NCI-H2107 treated with DMSO at 0.1 percent for 48 hours (cell line): ENCODE measurements at regions not wholly inside any gene's neighbourhood (a gene's known extent, or its start where the extent isn't known, plus 50 kb on each side); places are given as distances from the start of the nearest gene placed in this dataset.

ENCODE experiments used
- DNase-seq: peaks from one replicate; lab custom pipeline; 2025; ENCODE audit not compliant: unreplicated experiment; lab: John Stamatoyannopoulos, UW

DNA sequence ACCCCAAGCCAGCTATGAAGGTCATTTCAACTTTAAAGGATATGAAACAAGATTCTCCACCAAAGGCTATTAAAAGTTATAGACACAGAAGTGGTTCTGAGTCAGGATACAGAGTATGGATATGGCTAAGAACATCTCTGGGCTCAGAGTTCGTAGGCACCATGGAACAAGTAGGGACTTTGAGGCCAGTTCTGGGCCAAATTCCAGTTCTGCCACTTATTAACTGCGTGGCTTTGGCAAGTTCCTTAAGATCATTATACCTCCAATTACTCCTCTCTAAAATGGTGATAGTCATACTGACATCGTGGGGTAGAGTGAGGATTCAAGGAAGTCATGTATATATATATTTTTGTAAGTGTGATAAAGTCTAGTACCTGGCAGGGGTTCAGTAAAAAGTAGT lies 105.8 kb upstream of the NFE2L3 start:
- DNase-seq: no peak

DNA sequence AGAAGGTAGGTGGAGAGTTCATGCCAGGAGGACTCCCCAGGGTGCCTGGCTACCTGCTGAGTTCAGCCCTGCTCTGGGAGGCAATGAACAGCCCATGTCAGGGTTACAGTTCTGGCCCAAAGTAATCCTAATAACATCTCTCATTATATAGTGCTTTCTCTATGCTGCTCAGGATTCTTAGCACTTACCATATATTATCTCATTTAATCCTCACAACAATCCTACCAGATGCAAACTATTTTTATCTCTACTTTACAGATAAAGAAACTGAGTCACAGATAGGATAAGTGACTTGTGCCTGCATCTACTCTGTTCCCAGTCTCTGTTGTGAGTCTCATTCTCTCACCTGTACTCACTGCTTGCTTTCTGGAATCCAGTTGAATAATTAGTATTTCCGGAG lies 105.1 kb upstream of the NFE2L3 start:
- no peak for DNase-seq

DNA sequence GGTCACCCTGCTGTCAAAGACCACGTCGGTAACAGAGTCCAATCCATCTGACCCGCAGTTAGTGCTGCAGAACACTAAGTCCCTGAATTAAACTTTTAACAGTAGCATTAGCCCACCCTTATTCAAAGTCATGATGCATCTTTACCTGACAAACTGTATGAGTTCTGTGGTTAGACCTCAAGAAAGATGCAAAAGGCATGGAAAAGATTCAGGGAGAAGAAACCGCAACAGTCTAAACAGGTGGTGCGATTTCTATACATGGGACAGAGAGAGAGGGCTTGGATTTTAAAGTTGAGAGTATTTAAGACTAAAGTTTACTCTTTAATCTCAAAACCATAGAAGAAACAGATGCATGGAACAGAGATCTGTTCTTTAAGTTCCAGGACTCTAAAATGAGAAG lies 103.3 kb upstream of the NFE2L3 start:
- no peak for DNase-seq

DNA sequence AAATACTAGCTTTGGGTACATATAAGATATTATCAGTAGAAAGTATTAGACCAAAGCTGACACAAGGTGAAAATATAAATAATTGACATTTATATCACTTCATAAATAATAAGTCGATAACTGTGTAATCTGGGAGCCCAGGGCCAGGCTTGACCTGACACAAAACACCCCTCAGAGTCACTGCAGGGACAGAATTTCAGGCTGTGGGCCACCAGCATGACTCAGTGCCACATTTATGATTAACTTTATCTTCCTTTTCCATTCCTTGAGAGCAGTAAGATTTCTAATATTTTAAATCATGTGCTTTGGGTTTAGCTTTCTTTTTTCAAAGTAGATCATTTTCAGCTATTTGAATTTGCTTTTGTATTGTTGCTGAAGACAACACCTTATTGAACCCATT lies 102.9 kb upstream of the NFE2L3 start:
- no peak for DNase-seq

DNA sequence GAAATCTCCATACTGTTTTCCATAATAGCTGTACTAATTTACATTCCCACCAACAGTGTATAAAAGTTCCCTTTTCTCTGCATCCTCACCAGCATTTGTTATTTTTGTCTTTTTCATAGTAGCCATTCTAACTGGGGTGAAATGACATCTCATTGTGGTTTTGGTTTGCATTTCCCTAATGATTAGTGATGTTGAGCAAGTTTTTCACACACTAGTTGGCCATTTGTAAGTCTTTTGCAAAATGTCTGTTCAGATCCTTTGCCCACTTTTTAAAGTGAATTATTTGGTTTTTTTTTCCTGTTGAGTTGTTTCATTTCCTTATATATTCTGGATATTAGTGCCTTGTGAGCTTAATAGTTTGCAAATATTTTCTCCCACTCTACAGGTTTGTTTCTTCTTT lies 101.0 kb upstream of the NFE2L3 start:
- DNase-seq: no peak

DNA sequence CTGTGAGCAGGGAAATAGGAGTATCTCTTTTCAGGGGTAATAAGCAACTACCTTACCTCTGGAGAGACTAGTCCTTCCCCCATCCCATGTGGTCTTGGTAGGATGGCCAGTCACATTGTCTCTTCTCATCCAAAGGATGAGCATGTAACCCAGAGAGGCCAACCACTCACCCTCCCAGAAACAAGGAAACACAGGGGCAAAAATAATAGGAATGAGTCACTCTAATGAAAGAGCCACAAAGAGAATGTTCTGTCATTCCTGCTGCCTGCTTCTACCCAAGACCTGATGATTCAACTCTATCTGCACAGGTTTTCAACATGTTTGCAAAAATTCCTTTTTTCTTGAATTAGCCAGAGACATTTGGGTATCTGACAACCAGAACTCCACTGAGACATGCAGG lies 99.3 kb upstream of the NFE2L3 start:
- DNase-seq: no peak

DNA sequence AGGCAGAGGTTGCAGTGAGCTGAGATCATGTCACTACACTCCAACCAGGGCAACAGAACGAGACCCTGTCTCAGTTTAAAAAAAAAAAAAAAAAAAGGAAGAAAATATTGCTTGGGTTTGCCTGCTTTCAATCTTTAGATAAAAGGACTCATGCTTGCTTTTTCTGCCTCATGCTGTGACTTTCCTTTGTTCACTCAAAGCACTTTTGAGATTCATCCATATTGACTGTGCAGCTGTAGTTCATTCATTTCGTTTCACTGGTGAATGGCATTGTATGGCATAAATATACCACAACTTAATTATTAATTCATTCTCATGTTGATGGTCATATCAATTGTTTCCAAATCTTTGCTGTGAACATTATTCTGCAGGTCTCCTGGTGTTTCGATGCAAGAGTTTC lies 97.6 kb upstream of the NFE2L3 start:
- DNase-seq: no peak

DNA sequence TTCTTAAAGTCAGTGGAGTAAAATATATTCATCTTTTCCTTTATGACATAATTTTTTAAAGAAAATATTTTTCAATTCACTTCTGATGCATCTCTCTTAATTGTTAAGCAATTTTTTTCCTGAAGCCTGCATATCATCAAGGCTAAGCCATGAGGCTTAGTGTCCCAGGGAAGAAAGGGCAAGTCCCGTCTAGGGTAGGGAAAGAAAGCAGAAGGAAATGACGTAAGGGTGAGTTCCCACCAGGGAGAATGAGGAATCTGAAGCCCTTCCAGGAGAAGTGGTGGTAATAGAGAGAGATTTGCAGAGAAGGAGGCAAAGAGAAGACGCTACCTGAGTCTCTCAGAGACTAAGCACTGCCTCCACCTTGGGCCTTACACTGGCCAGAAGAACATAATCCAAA lies 96.8 kb upstream of the NFE2L3 start:
- no peak for DNase-seq

DNA sequence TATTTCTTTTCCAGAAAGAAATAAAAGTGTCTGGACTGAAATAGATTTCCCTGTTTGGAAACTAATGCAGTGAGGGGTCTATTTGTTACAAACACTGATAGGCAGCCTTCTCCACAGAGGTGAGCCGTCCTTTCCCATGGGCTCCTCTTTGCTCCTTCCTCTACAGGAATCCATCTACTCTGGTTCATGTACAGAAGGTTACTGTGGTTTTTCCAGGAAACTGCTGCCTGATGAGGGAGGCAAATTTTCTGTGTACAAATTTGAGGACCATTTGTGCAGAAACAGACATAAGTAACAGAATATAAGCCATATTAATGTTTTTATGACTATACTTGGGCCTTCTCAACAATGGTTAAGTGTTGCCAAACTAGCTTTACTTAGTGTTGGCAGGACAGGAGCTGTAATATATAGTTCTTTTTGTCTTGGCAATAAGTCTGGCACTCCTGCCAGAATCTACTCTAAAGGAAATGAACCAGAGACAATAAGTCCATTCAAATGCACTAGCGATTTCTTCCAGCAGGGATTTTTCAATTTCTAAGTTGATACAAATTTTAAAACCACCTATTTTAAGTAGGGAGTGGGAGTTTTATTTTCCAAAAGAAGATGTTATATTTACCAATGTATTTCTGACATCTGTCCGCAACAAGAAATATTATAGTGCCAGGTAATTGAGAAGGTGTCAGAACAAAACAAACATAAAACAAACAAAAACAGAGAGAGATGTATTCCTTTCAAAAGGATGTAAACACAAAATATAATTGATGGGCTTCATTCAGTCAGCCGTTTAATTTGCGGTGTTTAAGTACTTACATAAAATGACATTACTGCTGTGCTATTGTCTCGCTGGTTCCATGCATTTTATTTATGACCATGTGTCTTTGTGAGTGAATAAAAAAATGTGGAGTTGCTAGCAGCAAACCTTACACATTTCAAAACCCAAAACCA lies 91.0 kb upstream of the NFE2L3 start:
- peak; percentile 97 for DNase-seq

DNA sequence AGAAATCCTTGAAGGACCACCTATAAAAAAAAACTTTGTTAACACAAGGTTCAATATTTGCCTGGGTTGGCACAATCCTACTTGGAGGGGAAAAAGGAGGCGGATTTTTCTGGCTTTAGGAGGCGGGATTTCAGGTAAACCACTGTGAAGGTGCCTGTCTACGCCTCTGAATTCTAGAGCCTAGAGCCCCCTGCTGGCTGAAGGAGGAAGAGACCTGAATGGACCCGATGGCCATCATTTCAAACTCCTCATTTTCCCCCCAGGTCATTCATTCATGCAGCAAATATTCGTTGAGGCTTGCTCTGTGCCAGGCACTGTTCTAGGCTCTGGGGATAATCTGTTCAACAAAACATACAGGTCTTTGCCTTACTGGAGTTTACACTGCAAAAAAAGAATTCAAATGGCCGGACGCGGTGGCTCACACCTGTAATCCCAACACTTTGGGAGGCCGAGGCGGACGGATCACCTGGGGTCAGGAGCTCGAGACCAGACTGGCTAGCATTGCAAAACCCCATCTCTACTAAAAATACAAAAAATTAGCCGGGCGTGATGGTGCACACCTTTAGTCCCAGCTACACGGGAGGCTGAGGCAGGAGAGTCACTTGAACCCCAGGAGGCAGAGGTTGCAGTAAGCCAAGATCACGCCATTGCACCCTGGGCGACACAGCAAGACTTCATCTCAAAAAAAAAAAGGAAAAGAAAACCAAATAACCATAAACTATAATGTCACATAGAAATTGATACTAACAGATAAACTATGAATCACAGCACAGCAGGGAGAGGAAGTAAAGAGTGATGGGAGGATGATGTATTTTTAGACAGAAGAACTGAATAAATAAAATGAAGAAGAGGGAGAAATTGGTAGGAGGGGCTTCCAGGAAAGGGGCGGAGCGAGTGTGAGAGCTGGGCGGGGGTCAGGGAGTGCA lies 90.1 kb upstream of the NFE2L3 start:
- peak; percentile 97 for DNase-seq

DNA sequence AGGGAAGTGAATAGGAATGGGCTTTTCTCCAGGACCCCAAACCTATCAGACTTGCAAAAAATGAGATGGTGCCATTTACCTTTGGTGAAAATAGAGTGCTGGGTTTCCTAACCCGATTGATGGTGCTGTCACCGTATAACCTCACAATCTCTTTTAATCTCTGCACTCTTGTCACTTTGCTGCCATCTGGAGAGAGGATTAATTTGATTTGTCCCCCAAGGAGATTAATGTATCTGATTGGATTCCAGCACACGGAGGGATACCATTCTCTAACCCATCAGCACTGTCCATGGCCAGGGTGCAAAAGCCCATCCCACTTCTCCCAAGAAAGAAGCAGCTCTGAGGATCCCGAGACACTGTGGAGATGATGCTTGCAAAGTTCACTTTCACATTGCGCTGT lies 86.3 kb upstream of the NFE2L3 start:
- no peak for DNase-seq

DNA sequence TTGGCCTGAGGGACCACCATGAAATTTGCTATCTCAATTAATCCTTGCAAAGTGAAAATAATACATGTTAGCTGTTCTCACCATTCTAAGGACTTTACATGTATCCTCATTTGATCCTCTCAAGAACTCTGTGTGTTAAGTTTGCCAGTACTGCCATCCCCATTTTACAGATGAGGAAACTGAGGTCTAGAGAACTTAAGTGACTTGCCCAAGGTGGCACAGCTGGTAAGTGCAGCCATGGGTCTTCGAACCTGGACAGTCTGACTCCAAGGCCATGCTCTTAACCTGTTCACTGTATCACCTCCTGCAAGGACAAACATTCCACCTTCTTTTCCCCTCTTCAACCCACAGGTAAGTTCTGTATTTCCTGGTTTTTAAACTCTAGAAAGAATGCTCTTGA lies 85.3 kb upstream of the NFE2L3 start:
- DNase-seq: no peak

DNA sequence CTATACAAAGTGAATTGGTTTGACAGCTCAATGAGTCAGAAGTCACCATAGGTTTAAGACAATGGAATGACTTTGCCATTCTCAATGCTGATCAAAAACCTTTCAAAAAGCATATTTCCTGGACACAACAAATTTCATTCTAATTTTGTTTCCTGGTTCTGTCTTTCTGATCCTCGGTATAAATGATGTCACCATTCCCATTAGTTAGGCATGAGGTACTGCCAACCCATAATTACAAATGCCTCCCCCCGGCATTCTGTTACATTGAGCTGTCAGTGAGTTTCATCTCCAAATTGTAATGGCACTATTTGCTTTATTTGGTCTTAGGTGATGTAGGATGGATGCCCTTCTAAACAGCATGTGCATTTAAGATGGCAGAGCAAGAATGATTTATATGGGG lies 81.7 kb upstream of the NFE2L3 start:
- DNase-seq: no peak

DNA sequence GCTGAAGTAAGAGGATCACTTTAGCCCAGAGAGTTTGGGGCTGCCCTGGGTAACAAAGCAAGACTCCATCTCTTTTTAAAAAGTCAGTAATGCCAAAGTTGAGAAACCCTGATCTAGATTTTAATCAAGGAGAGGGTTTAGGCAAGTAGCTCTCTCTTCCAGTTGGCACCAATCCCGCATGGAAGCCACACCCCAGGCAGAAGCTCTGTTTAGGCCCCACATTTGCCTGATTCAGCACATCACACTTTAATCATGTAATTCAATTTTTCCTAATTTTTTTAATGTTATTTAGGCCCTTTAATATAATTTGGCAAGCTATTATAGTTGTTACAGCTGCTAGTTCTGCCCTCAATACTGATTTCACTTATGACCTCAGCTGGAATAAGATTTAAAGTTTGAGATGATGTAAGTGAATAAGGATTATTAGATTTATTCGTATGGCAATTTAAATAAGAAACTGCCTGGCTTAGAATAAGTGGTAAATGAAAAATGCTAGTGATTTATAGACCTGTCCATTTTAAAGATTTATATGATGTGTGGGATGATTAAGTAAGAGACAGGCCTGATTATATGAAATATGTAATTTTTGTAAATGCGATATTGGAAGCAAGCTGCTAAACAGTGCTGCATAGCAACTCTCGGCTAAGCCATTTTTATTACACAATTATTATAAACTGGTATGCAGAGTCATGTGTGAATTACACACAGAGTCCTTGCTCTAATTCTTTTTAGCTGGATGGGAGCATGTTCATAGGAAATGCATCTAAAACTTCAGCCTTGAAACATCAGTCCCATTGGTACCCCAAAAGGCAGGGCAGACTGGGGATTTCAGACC lies 80.2 kb upstream of the NFE2L3 start:
- DNase-seq: no peak

DNA sequence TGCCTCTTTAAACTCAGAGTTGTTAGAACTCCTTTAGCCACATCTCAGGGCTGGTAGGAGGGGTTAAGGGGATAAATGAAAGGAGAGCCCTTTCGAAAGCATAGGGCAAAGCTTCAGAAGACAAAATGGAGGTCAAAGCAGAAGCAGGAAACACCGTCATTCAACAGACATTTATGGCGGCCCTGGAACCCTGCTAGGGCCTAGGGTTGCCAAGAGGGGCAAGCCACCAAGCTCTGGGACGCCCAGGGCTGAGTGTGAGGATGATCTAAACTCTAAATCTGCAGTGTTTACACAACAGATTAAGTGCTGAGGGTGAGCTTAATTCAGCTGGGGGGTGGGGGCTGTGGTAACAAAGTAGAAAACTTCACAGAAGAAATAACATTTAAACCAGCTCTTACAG lies 79.0 kb upstream of the NFE2L3 start:
- no peak for DNase-seq

DNA sequence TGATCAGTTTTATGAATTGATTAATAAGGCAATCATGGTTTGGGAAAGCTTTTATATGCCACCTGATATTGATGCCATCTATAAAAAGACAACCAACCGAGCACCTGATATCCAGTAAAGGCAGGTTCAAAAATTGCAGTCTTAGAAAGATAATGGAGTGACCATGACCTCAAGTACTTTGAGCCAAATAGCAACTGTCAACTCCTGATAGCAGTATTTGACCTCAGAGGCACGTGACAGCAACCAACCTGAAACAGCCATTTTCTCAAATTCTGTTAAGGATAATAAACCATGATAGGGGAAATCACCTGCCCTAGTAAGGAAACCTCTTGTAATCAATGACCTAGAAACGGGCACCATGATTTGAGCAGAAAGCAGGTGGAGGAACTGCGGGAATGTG lies 77.1 kb upstream of the NFE2L3 start:
- no peak for DNase-seq

DNA sequence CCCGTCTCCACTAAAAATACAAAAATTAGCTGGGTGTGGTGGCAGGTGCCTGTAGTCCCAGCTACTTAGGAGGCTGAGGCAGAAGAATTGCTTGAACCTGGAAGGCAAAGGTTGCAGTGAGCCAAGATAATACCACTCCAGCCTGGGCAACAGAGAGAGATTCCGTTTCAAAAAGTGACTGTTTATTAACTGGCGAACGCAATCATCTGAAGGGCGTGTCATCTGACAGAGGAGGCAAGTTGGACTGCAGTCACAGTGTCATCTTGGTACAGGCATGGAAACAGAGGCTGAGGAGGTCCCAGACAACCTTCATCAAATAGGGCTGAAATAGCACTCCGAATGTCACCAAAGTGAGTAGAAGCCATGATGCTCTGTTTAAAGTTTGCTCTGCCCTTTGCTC lies 75.3 kb upstream of the NFE2L3 start:
- DNase-seq: no peak

DNA sequence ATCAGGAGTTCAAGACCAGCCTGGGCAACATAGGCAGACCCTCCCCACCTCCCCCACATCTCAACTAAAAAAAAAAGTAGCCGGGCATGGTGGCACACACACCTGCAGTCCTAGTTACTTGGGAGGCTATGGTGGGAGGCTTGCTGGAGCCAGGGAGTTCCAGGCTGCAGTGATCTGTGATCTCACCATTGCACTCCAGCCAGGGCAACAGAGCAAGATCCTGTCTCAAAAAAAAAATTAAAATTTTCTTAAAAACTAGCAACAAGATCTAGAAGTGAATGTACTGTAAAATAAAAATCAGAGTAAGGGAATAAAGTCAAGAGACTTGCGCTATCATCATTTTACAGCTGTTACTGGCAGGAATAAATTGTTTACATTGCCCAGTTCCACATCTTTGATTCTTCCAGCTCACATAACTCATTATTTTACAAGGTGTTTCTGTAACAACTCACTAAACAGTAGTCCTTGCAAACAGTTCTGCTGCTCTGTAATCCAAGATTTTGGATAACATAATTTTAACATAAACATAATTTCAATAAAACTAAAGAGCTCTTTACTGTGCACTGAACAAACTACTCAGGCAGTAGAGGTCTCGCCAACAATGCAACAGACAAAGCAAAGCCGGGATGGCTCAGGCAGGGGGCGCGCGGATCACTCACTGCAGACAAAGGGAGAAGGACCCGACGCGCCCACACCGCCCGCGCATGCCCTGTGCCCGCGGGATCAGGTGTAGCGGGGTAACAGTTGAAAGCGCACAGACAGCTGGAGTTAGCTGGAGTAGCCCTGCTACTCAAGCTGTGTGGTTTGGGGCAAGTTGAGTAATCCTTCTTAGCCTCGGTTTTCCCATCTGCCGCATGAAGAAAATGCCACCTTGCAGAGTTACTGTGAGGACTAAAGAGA lies 73.3 kb upstream of the NFE2L3 start:
- peak; percentile 86 for DNase-seq

DNA sequence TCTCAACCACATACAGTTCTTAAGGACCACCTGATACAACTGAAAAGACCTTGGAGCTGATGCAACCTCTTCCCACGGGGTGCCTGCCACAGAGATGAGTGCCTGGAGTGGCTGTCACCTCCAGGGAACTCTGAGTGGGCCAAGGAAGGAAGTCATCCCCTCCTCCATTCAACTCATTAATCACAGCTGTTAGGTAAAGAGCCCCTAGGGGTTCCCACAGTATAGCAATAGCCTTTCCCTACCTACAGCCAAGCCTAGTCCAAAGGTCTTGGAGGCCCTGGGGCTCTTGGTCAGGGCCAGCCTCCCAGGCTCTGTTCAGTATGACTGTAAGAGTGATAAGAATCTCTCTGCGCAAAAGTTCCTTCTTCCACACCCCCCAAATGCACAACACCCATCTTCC lies 70.4 kb upstream of the NFE2L3 start:
- no peak for DNase-seq

DNA sequence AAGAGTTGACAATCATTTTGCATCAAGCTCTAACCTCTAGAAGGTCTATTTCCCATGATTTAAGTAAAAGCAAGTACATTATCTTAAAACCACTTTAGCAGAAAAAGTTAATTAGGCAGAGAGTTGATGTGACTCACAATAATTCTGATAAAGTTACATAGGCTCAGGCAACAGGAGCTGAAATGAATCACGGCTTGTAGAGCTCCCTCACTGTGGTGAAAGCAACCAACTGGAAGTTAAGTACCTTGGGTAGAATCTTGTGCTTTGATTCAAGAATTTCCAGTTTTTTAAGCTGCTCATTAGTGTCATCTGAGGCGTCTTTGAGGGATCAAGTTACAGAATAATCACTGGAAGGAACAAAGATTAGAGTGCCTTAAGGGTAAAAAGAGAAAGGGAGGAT lies 68.9 kb upstream of the NFE2L3 start:
- no peak for DNase-seq
